Endothelial cell of umbilical vein (primary cell): ENCODE measurements at regions not wholly inside any gene's neighbourhood (a gene's known extent, or its start where the extent isn't known, plus 50 kb on each side); places are given as distances from the start of the nearest gene placed in this dataset.

Experiments used
- BruUV-seq: library from RNA; stranded (reverse); fragments of 400-500 nt; replicated peaks from 2 replicates; lab custom pipeline; 2021; lab: Mats Ljungman, UMichigan
- CTCF ChIA-PET: fragments of 300-600, 350-600 bp; sonication (Branson Sonifier 250); formaldehyde crosslinking; loops from one replicate; lab custom pipeline; 2021; ENCODE audit warnings: antibody characterized with exemption, inconsistent platforms; lab: Charles Lee
- POLR2A ChIA-PET: fragments of 300-600, 350-600 bp; sonication (Branson Sonifier 250); formaldehyde crosslinking; loops from one replicate; lab custom pipeline; 2021; ENCODE audit warnings: antibody characterized with exemption, inconsistent platforms; lab: Charles Lee
- DNase-seq: peaks from one replicate; pipeline ENCODE4 v3.0.0-alpha.2; 2011; ENCODE audit warnings: low read depth, low spot score
- FAIRE-seq: peaks from 2 replicates; lab custom pipeline; 2011; peaks lifted over from hg19 to GRCh38; lab: Jason Lieb, UNC
- H2AFZ ChIP-seq: 2 replicates; pipeline ENCODE4 v1.6.0; 2012; ENCODE audit warnings: low read depth, low read length, control low read depth, inconsistent platforms
- H3K27ac ChIP-seq: 2 replicates; pipeline ENCODE4 v1.5.1; 2011; ENCODE audit warnings: low read depth, mild to moderate bottlenecking, control low read depth, low read length, moderate library complexity; ENCODE audit not compliant: insufficient read depth
- H3K27me3 ChIP-seq, 2 experiments: 2 replicates each; pipeline versions ENCODE4 v1.6.0 to v1.6.1; 2011; ENCODE audit warnings: low read length in 2 of 2, mixed read lengths in 1 of 2; ENCODE audit not compliant: control insufficient read depth in 2 of 2, insufficient read depth in 2 of 2
- H3K36me3 ChIP-seq, 2 experiments: 2 replicates in 1 of 2; 3 replicates in 1 of 2; pipeline ENCODE4 v1.5.1; 2011; ENCODE audit warnings: low read length in 2 of 2, mild to moderate bottlenecking in 1 of 2, moderate library complexity in 1 of 2; ENCODE audit not compliant: control insufficient read depth in 2 of 2, insufficient read depth in 2 of 2; ENCODE audit errors: extremely low read depth in 1 of 2
- H3K4me1 ChIP-seq: 3 replicates; pipeline ENCODE4 v1.5.1; 2011; ENCODE audit warnings: mild to moderate bottlenecking, low read length; ENCODE audit not compliant: control insufficient read depth, insufficient read depth; ENCODE audit errors: extremely low read depth
- H3K4me2 ChIP-seq: 2 replicates; pipeline ENCODE4 v1.6.1; 2011; ENCODE audit warnings: low read length, control low read depth, mixed read lengths; ENCODE audit not compliant: insufficient read depth
- H3K4me3 ChIP-seq, 3 experiments: fragments of 200-600 bp in 1 of 3; sonication (generic), shearing (Covaris generic) in 1 of 3; replicated peaks in 1 of 3; 2 replicates each; pipeline ENCODE4 v1.5.1; 2011 to 2016; ENCODE audit warnings: control low read depth in 3 of 3, low read length in 3 of 3, mild to moderate bottlenecking in 2 of 3, inconsistent platforms in 1 of 3, low read depth in 1 of 3, moderate library complexity in 1 of 3; ENCODE audit not compliant: insufficient read depth in 1 of 3
- H3K79me2 ChIP-seq: 2 replicates; pipeline ENCODE4 v1.6.0; 2012; ENCODE audit warnings: low read length, inconsistent platforms; ENCODE audit not compliant: control insufficient read depth, insufficient read depth
- H3K9ac ChIP-seq: replicated peaks from 2 replicates; pipeline ENCODE3; 2011; ENCODE audit warnings: low read length, control low read depth; ENCODE audit not compliant: insufficient read depth; ENCODE audit errors: extremely low read depth
- H3K9me1 ChIP-seq: replicated peaks from 3 replicates; pipeline ENCODE4 v1.6.0; 2011; ENCODE audit warnings: mild to moderate bottlenecking, low read length; ENCODE audit not compliant: control insufficient read depth, insufficient read depth; ENCODE audit errors: extremely low read depth
- H3K9me3 ChIP-seq: replicated peaks from 2 replicates; pipeline ENCODE4 v1.5.1; 2012; ENCODE audit warnings: low read length, inconsistent platforms; ENCODE audit not compliant: control insufficient read depth, insufficient read depth
- H4K20me1 ChIP-seq: replicated peaks from 2 replicates; pipeline ENCODE3; 2011; ENCODE audit warnings: mild to moderate bottlenecking, low read length; ENCODE audit not compliant: control insufficient read depth, insufficient read depth; ENCODE audit errors: extremely low read depth
- CTCF ChIP-seq, 2 donors: IDR thresholded peaks; 1 replicate in 1 of 2; 2 replicates in 1 of 2; pipeline ENCODE4 v1.5.1; 2011; ENCODE audit warnings: low read length in 2 of 2, mild to moderate bottlenecking in 2 of 2, moderate library complexity in 2 of 2, control low read depth in 1 of 2, inconsistent platforms in 1 of 2, low read depth in 1 of 2; ENCODE audit not compliant: insufficient read depth in 1 of 2; ENCODE audit errors: extremely low read depth in 1 of 2
- EZH2 ChIP-seq: IDR thresholded peaks from 2 replicates; pipeline ENCODE4 v1.6.1; 2012; ENCODE audit warnings: borderline replicate concordance, low read depth, mild to moderate bottlenecking, moderate library complexity, low read length, inconsistent platforms; ENCODE audit not compliant: severe bottlenecking
- FOS ChIP-seq: IDR thresholded peaks from 2 replicates; pipeline ENCODE4 v1.6.1; 2011; ENCODE audit warnings: mild to moderate bottlenecking, low read length, moderate library complexity, borderline replicate concordance; ENCODE audit not compliant: insufficient read depth
- GATA2 ChIP-seq: IDR thresholded peaks from 2 replicates; pipeline ENCODE4 v1.7.0; 2011; ENCODE audit warnings: low read depth, mild to moderate bottlenecking, moderate library complexity, mixed read lengths, low read length; ENCODE audit not compliant: insufficient read length, insufficient read depth
- JUN ChIP-seq: IDR thresholded peaks from 2 replicates; pipeline ENCODE4 v1.6.1; 2011; ENCODE audit warnings: borderline replicate concordance, low read depth; ENCODE audit not compliant: insufficient read length, insufficient read depth
- MAX ChIP-seq: IDR thresholded peaks from 2 replicates; pipeline ENCODE4 v1.6.1; 2011; ENCODE audit not compliant: insufficient read depth, insufficient read length
- MYC ChIP-seq: IDR thresholded peaks from one replicate; pipeline ENCODE4 v1.6.1; 2011; ENCODE audit warnings: mild to moderate bottlenecking, low read depth, low read length
- POLR2A ChIP-seq: IDR thresholded peaks from 2 replicates; pipeline ENCODE4 v1.6.1; 2012; ENCODE audit warnings: low read depth, mild to moderate bottlenecking, control low read depth, low read length
- POLR2AphosphoS5 ChIP-seq: IDR thresholded peaks from 2 replicates; pipeline ENCODE4 v1.6.1; 2012; ENCODE audit warnings: low read depth, mild to moderate bottlenecking, control low read depth, low read length, moderate library complexity; ENCODE audit not compliant: insufficient read depth
- dilution Hi-C: fragments of 300-500 bp; cut with MboI; formaldehyde crosslinking; loops from one replicate; pipeline ENCODE4 v1.15.0; 2019; ENCODE audit warnings: low sequenced_read_pairs; ENCODE audit not compliant: extremely low pct_ligation_motif_present
- intact Hi-C: fragments of 100-400 bp; cut with micrococcal nuclease; formaldehyde crosslinking; loops from one replicate; pipeline ENCODE4 v1.10.0; 2022

GRCh38 chr15:62436235-62436634, 271.1 kb upstream of the C2CD4B start:
- FAIRE-seq: no peak
- H3K9me3 ChIP-seq: no peaks in the 10 kb centered on the region
- ChIA-PET POLR2A (no interaction called here), CTCF (no interaction called here)
- H3K27me3 ChIP-seq: no peaks in the 10 kb centered on the region
- no peaks in the 10 kb centered on the region for H4K20me1 ChIP-seq
- intact Hi-C loops (no loop called here), dilution Hi-C loops (no loop called here)
- H3K79me2 ChIP-seq: no peaks in the 10 kb centered on the region
- BruUV-seq: no TSS peak
- no peak overlapping the region for H2AFZ ChIP-seq
- H3K9ac ChIP-seq: no peak overlapping the region
- no peaks in the 10 kb centered on the region for H3K9me1 ChIP-seq
- H3K36me3 ChIP-seq: no peaks in the 10 kb centered on the region
- H3K27ac ChIP-seq: no peak overlapping the region
- no peak for DNase-seq
- H3K4me3 ChIP-seq: no peak overlapping the region
- TF ChIP-seq MYC (no peak), POLR2A (no peak), CTCF (IDR thresholded peaks at IDR 0.05; ENCODE audit: extremely low read depth in 1 of 2, insufficient read depth in 1 of 2, low read depth in 1 of 2, low read length in 2 of 2) (no peak), JUN (no peak), GATA2 (no peak), POLR2AphosphoS5 (no peak), FOS (no peak), MAX (no peak), EZH2 (no peak)
- H3K4me1 ChIP-seq: no peaks in the 10 kb centered on the region
- H3K4me2 ChIP-seq: no peak overlapping the region
